ENCODE measurements at regions not wholly inside any gene's neighbourhood (a gene's known extent, or its start where the extent isn't known, plus 50 kb on each side); places are given as distances from the start of the nearest gene placed in this dataset.

DNA sequence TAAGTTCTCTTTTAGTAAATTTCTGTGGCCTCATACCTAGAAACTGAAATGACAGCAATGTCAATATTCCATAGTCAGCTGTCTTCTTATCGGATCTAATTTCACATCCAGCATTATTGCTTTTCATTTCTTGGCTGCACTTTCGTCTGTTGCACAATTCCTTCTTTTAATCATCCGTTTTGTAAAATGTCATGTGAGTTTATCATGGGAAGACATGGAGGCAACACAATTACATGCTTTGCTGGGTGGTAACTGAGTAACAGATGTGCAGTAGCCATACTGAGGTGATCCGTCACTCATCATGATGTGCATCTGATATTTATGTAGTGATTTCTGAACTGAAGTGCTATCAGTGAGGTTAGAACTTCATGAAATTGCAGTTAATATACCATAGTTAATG, 68.3 kb upstream of the SLC7A11 start:
- TF ChIP-seq, protein P1, sequence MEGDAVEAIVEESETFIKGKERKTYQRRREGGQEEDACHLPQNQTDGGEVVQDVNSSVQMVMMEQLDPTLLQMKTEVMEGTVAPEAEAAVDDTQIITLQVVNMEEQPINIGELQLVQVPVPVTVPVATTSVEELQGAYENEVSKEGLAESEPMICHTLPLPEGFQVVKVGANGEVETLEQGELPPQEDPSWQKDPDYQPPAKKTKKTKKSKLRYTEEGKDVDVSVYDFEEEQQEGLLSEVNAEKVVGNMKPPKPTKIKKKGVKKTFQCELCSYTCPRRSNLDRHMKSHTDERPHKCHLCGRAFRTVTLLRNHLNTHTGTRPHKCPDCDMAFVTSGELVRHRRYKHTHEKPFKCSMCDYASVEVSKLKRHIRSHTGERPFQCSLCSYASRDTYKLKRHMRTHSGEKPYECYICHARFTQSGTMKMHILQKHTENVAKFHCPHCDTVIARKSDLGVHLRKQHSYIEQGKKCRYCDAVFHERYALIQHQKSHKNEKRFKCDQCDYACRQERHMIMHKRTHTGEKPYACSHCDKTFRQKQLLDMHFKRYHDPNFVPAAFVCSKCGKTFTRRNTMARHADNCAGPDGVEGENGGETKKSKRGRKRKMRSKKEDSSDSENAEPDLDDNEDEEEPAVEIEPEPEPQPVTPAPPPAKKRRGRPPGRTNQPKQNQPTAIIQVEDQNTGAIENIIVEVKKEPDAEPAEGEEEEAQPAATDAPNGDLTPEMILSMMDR (conservative IDR thresholded peaks at IDR 0.05; ENCODE audit: low read length): no peak
- TF ChIP-seq EZH2phosphoT487 (IDR thresholded peaks at IDR 0.05; ENCODE audit: borderline replicate concordance): no peak
